ENCODE measurements at regions not wholly inside any gene's neighbourhood (a gene's known extent, or its start where the extent isn't known, plus 50 kb on each side); places are given as distances from the start of the nearest gene placed in this dataset.

DNA sequence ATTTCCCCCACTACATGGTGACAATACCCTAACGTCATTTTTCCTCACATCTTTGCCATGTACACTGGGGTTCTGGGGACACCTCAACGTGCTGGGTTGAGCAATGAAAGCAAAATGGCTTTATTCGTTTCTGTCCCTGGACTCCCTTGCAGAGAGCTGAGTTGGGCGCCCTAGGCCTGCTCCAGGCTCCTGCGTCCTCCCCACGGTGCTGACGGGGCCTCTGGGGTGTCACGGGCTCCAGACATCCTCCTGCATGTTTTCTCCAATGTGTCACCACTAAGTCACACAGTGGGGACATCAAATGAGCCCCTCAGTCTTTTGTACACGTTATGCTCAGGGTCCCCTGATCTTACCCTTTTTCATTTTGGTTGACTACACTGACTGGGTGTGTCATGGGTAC is 99.8 kb downstream of the TTLL2 start:
- TF ChIP-seq, protein P1, sequence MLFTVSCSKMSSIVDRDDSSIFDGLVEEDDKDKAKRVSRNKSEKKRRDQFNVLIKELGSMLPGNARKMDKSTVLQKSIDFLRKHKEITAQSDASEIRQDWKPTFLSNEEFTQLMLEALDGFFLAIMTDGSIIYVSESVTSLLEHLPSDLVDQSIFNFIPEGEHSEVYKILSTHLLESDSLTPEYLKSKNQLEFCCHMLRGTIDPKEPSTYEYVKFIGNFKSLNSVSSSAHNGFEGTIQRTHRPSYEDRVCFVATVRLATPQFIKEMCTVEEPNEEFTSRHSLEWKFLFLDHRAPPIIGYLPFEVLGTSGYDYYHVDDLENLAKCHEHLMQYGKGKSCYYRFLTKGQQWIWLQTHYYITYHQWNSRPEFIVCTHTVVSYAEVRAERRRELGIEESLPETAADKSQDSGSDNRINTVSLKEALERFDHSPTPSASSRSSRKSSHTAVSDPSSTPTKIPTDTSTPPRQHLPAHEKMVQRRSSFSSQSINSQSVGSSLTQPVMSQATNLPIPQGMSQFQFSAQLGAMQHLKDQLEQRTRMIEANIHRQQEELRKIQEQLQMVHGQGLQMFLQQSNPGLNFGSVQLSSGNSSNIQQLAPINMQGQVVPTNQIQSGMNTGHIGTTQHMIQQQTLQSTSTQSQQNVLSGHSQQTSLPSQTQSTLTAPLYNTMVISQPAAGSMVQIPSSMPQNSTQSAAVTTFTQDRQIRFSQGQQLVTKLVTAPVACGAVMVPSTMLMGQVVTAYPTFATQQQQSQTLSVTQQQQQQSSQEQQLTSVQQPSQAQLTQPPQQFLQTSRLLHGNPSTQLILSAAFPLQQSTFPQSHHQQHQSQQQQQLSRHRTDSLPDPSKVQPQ (CRISPR knock-in tag; IDR thresholded peaks at IDR 0.05; ENCODE audit: borderline replicate concordance), result no peak
- TF ChIP-seq, protein P2, sequence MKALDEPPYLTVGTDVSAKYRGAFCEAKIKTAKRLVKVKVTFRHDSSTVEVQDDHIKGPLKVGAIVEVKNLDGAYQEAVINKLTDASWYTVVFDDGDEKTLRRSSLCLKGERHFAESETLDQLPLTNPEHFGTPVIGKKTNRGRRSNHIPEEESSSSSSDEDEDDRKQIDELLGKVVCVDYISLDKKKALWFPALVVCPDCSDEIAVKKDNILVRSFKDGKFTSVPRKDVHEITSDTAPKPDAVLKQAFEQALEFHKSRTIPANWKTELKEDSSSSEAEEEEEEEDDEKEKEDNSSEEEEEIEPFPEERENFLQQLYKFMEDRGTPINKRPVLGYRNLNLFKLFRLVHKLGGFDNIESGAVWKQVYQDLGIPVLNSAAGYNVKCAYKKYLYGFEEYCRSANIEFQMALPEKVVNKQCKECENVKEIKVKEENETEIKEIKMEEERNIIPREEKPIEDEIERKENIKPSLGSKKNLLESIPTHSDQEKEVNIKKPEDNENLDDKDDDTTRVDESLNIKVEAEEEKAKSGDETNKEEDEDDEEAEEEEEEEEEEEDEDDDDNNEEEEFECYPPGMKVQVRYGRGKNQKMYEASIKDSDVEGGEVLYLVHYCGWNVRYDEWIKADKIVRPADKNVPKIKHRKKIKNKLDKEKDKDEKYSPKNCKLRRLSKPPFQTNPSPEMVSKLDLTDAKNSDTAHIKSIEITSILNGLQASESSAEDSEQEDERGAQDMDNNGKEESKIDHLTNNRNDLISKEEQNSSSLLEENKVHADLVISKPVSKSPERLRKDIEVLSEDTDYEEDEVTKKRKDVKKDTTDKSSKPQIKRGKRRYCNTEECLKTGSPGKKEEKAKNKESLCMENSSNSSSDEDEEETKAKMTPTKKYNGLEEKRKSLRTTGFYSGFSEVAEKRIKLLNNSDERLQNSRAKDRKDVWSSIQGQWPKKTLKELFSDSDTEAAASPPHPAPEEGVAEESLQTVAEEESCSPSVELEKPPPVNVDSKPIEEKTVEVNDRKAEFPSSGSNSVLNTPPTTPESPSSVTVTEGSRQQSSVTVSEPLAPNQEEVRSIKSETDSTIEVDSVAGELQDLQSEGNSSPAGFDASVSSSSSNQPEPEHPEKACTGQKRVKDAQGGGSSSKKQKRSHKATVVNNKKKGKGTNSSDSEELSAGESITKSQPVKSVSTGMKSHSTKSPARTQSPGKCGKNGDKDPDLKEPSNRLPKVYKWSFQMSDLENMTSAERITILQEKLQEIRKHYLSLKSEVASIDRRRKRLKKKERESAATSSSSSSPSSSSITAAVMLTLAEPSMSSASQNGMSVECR (CRISPR knock-in tag; IDR thresholded peaks at IDR 0.05), result no peak
- TF ChIP-seq GATA2 (CRISPR knock-in tag; IDR thresholded peaks at IDR 0.05) (no peak), EWSR1 (IDR thresholded peaks at IDR 0.05; ENCODE audit: borderline replicate concordance, low read depth, partially characterized antibody) (no peak)
- Histone ChIP-seq H3K27me3 (ENCODE audit: control insufficient read depth in 2 of 2, insufficient read depth in 2 of 2, low read length in 2 of 2) (peaks cover 9 to 19% of the 10 kb centered on the region in 2 experiments), H3K4me3 (no peak overlapping the region), H4K20me1 (replicated peaks; ENCODE audit: control insufficient read depth, insufficient read depth, low read length) (no peaks in the 10 kb centered on the region; the same call in 1 of the 2 replicates), H3K9ac (ENCODE audit: insufficient read depth in 1 of 2, low read depth in 2 of 2, low read length in 2 of 2) (no peak overlapping the region), H3K27ac (ENCODE audit: extremely low read depth, low read depth, low read length) (no peak overlapping the region), H3K36me3 (ENCODE audit: control insufficient read depth, insufficient read depth, low read length) (no peaks in the 10 kb centered on the region), H3K9me1 (ENCODE audit: control insufficient read depth, insufficient read depth, low read length) (no peaks in the 10 kb centered on the region), H3K79me2 (ENCODE audit: control insufficient read depth, insufficient read depth, low read length) (no peaks in the 10 kb centered on the region), H3K4me1 (replicated peaks in 1 of 2; ENCODE audit: control insufficient read depth in 2 of 2, insufficient read depth in 2 of 2, low read length in 2 of 2) (peaks cover 0 to 11% of the 10 kb centered on the region in 2 experiments; a peak in 2 of 5 replicates), H3K9me3 (replicated peaks; ENCODE audit: control insufficient read depth, insufficient read depth, low read depth, low read length) (no peaks in the 10 kb centered on the region), H3K4me2 (ENCODE audit: insufficient read depth, low read length) (no peak overlapping the region), H2AFZ (ENCODE audit: low read depth, low read length) (no peak overlapping the region)
- FAIRE-seq, result no peak
- DNase-seq (ENCODE audit: extremely low read depth in 1 of 4, low spot score in 3 of 4), result no peak
- ChIA-PET CTCF (ENCODE audit: low intra/inter-chr PET ratio) (no interaction called here), POLR2A (no interaction called here)
- BruUV-seq (replicated peaks), result no TSS peak
- in situ Hi-C loops (cut with MboI), result no loop called here
- intact Hi-C loops (cut with micrococcal nuclease), result no loop called here
- no peak for ATAC-seq
- 3% methylated on average over 9 of the region's 9 CpGs for WGBS (ENCODE audit: insufficient coverage, low coverage, missing lambda C conversion rate)
